Upper lobe of right lung (tissue), 1 donor: ENCODE measurements at regions not wholly inside any gene's neighbourhood (a gene's known extent, or its start where the extent isn't known, plus 50 kb on each side); places are given as distances from the start of the nearest gene placed in this dataset.

Experiments
- ATAC-seq: fragments of 200-7000 bp; cut with Tn5 transposase; one replicate; pipeline ENCODE4 v1.9.1; 2020; ENCODE audit warnings: mild to moderate bottlenecking, moderate library complexity
- DNase-seq: peaks from one replicate; pipeline ENCODE4 v3.0.0-alpha.2; 2020
- H3K27ac ChIP-seq: fragments of 200-600 bp; one replicate; pipeline ENCODE4 v1.8.0; 2022
- H3K27me3 ChIP-seq: fragments of 200-600 bp; one replicate; pipeline ENCODE4 v1.8.0; 2022; ENCODE audit warnings: mild to moderate bottlenecking
- H3K36me3 ChIP-seq: fragments of 200-600 bp; one replicate; pipeline ENCODE4 v1.8.0; 2022
- H3K4me1 ChIP-seq: fragments of 200-600 bp; one replicate; pipeline ENCODE4 v1.8.0; 2022
- H3K4me3 ChIP-seq: fragments of 200-600 bp; one replicate; pipeline ENCODE4 v1.8.0; 2022; ENCODE audit warnings: mild to moderate bottlenecking
- H3K9me3 ChIP-seq: fragments of 200-600 bp; one replicate; pipeline ENCODE4 v1.8.0; 2022
- CTCF ChIP-seq: fragments of 200-600 bp; IDR thresholded peaks from one replicate; pipeline ENCODE4 v1.8.0; 2022; ENCODE audit warnings: antibody characterized with exemption
- intact Hi-C: fragments of 100-400 bp; cut with DNase I; formaldehyde crosslinking; loops from one replicate; pipeline ENCODE4 v1.11.0; 2022
- donor health status: DM: no; HTN: yes; CAD: no; lungs with severe emphysema.

GRCh38 chr14:87524011-87524410, 469.0 kb downstream of the GALC start:
- no peak for ATAC-seq

GRCh38 chr14:87522575-87522974, 470.4 kb downstream of the GALC start:
- no peak for TF ChIP-seq CTCF
- Histone ChIP-seq H3K4me3 (no peak overlapping the region), H3K4me1 (no peaks in the 10 kb centered on the region), H3K36me3 (no peaks in the 10 kb centered on the region), H3K9me3 (no peaks in the 10 kb centered on the region), H3K27ac (no peak overlapping the region), H3K27me3 (no peaks in the 10 kb centered on the region)
- DNase-seq (no peak), ATAC-seq (no peak)
- intact Hi-C loops: no loop called here

More at GRCh38 chr14:87524011-87524410, 469.0 kb downstream of the GALC start:
- no peaks in the 10 kb centered on the region for H3K9me3 ChIP-seq
- no peak for TF ChIP-seq CTCF
- DNase-seq: no peak
- no peaks in the 10 kb centered on the region for H3K4me1 ChIP-seq
- no peaks in the 10 kb centered on the region for H3K27me3 ChIP-seq
- H3K27ac ChIP-seq: no peak overlapping the region
- intact Hi-C loops: no loop called here
- H3K4me3 ChIP-seq: no peak overlapping the region
- no peaks in the 10 kb centered on the region for H3K36me3 ChIP-seq

- Histone ChIP-seq H3K36me3 (no peaks in the 10 kb centered on the region), H3K27me3 (no peaks in the 10 kb centered on the region), H3K27ac (no peak overlapping the region), H3K9me3 (no peaks in the 10 kb centered on the region), H3K4me3 (no peak overlapping the region), H3K4me1 (no peaks in the 10 kb centered on the region)
- TF ChIP-seq CTCF: no peak
- DNase-seq: no peak
- intact Hi-C loops: no loop called here
- ATAC-seq: no peak
These were observed 484.6 kb downstream of the GALC start for GRCh38 chr14:87508333-87508732.

GRCh38 chr14:87503711-87504110, 489.3 kb downstream of the GALC start:
- no peak for ATAC-seq

GRCh38 chr14:87497301-87497700, 495.7 kb downstream of the GALC start:
- Histone ChIP-seq H3K27ac (no peak overlapping the region), H3K36me3 (no peaks in the 10 kb centered on the region), H3K4me1 (no peaks in the 10 kb centered on the region), H3K9me3 (no peaks in the 10 kb centered on the region), H3K27me3 (no peaks in the 10 kb centered on the region), H3K4me3 (no peak overlapping the region)
- intact Hi-C loops: no loop called here
- DNase-seq: no peak
- no peak for ATAC-seq
- TF ChIP-seq CTCF: no peak

More at GRCh38 chr14:87503711-87504110, 489.3 kb downstream of the GALC start:
- no peak for TF ChIP-seq CTCF
- H3K27me3 ChIP-seq: no peaks in the 10 kb centered on the region
- H3K4me1 ChIP-seq: no peaks in the 10 kb centered on the region
- no peak overlapping the region for H3K4me3 ChIP-seq
- H3K27ac ChIP-seq: no peak overlapping the region
- DNase-seq: no peak
- H3K36me3 ChIP-seq: no peaks in the 10 kb centered on the region
- intact Hi-C loops: no loop called here
- H3K9me3 ChIP-seq: no peaks in the 10 kb centered on the region

- intact Hi-C loops: no loop called here
- H3K9me3 ChIP-seq: no peaks in the 10 kb centered on the region
- no peaks in the 10 kb centered on the region for H3K4me1 ChIP-seq
- H3K36me3 ChIP-seq: no peaks in the 10 kb centered on the region
- DNase-seq: no peak
- no peak for ATAC-seq
- H3K27ac ChIP-seq: no peak overlapping the region
- no peak overlapping the region for H3K4me3 ChIP-seq
- H3K27me3 ChIP-seq: no peaks in the 10 kb centered on the region
- TF ChIP-seq CTCF: no peak
These were observed 499.0 kb downstream of the GALC start for GRCh38 chr14:87494010-87494409.
